ENCODE measurements at regions not wholly inside any gene's neighbourhood (a gene's known extent, or its start where the extent isn't known, plus 50 kb on each side); places are given as distances from the start of the nearest gene placed in this dataset.
"Not testable (repeated sequence)": the region's sequence is repeated elsewhere in the genome, so short reads cannot be mapped to it uniquely, and the experiment has no call there.

DNA sequence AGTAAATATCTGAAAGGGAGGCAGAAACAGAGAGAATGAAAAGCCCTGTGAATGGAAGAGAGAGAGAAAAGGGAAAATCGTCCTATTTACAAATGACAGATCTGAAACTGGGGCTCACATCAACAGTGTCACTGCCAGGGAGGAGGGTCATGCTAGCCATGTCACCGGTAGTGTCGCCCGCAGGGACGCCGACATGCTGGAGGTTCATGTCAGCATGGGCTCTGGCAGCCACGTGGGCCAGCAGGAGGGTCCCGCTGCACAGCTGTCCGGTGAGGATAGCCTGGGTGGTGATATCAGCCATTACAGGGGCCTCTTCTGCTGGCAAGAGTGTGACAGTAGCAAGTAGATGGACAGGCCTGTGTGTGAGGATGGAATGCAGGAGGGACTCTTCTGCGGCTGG, 738.6 kb upstream of the DEFB115 start:
- FAIRE-seq; DNase-seq (ENCODE audit: low read depth, low spot score); H3K4me3 ChIP-seq (replicated peaks in 1 of 3; ENCODE audit: insufficient read depth in 1 of 3, low read depth in 1 of 3, low read length in 3 of 3); H3K4me2 ChIP-seq (ENCODE audit: insufficient read depth, low read length); POLR2A ChIA-PET; H2AFZ ChIP-seq (ENCODE audit: low read depth, low read length); H3K27ac ChIP-seq (ENCODE audit: insufficient read depth, low read depth, low read length); H3K36me3 ChIP-seq (ENCODE audit: control insufficient read depth in 2 of 2, extremely low read depth in 1 of 2, insufficient read depth in 2 of 2, low read length in 2 of 2); H3K9me1 ChIP-seq (replicated peaks; ENCODE audit: control insufficient read depth, extremely low read depth, insufficient read depth, low read length); H3K79me2 ChIP-seq (ENCODE audit: control insufficient read depth, insufficient read depth, low read length); H3K27me3 ChIP-seq (ENCODE audit: control insufficient read depth in 2 of 2, insufficient read depth in 2 of 2, low read length in 2 of 2); H4K20me1 ChIP-seq (replicated peaks; ENCODE audit: control insufficient read depth, extremely low read depth, insufficient read depth, low read length); CTCF ChIA-PET; dilution Hi-C loops (cut with MboI; ENCODE audit: extremely low pct_ligation_motif_present, low sequenced_read_pairs); H3K4me1 ChIP-seq (ENCODE audit: control insufficient read depth, extremely low read depth, insufficient read depth, low read length); H3K9ac ChIP-seq (replicated peaks; ENCODE audit: extremely low read depth, insufficient read depth, low read length); intact Hi-C loops (cut with micrococcal nuclease); H3K9me3 ChIP-seq (replicated peaks; ENCODE audit: control insufficient read depth, insufficient read depth, low read length); BruUV-seq (replicated peaks): not testable (repeated sequence)

DNA sequence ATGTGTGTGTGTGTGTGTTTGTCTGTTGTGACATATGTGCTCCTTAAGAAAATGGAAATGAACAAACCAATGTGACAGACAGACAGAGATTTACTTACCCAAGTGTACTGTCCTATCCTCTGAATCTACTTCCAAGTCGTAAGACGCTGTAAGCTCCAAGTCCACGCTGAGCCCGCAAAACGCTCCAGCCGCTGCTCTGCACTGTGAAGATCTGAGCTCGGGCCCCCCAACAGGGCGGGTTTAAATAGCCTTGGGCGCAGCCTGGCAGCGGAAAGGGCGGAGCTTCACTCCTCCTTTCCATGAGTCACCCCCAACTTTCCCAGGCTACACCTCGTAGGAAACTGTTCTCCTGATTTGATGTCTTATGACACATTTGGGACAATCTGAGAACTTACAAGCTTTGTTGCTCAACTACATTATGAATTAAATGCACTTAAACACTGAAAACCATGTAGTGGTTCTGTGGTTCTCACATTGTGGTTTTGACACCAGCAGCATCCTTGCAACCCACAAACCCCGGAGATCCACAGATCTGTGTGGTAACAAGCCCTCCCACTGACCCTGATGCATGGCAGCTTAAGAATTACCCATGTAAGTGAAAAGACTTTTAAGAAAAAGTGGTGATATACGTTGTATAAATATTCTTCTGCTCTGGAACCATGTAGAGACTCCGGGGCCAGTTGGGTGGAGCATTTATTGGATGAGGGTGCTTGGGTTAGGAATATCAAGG, 735.6 kb upstream of the DEFB115 start:
- H3K27ac ChIP-seq (ENCODE audit: insufficient read depth, low read depth, low read length); H4K20me1 ChIP-seq (replicated peaks; ENCODE audit: control insufficient read depth, extremely low read depth, insufficient read depth, low read length); intact Hi-C loops (cut with micrococcal nuclease); H3K4me2 ChIP-seq (ENCODE audit: insufficient read depth, low read length); FAIRE-seq; BruUV-seq (replicated peaks); H3K9ac ChIP-seq (replicated peaks; ENCODE audit: extremely low read depth, insufficient read depth, low read length); H3K9me1 ChIP-seq (replicated peaks; ENCODE audit: control insufficient read depth, extremely low read depth, insufficient read depth, low read length); H3K27me3 ChIP-seq (ENCODE audit: control insufficient read depth in 2 of 2, insufficient read depth in 2 of 2, low read length in 2 of 2); H3K36me3 ChIP-seq (ENCODE audit: control insufficient read depth in 2 of 2, extremely low read depth in 1 of 2, insufficient read depth in 2 of 2, low read length in 2 of 2); CTCF ChIA-PET; POLR2A ChIA-PET; H3K4me1 ChIP-seq (ENCODE audit: control insufficient read depth, extremely low read depth, insufficient read depth, low read length); H3K4me3 ChIP-seq (replicated peaks in 1 of 3; ENCODE audit: insufficient read depth in 1 of 3, low read depth in 1 of 3, low read length in 3 of 3); H3K79me2 ChIP-seq (ENCODE audit: control insufficient read depth, insufficient read depth, low read length); H3K9me3 ChIP-seq (replicated peaks; ENCODE audit: control insufficient read depth, insufficient read depth, low read length); dilution Hi-C loops (cut with MboI; ENCODE audit: extremely low pct_ligation_motif_present, low sequenced_read_pairs); H2AFZ ChIP-seq (ENCODE audit: low read depth, low read length); DNase-seq (ENCODE audit: low read depth, low spot score): not testable (repeated sequence)

DNA sequence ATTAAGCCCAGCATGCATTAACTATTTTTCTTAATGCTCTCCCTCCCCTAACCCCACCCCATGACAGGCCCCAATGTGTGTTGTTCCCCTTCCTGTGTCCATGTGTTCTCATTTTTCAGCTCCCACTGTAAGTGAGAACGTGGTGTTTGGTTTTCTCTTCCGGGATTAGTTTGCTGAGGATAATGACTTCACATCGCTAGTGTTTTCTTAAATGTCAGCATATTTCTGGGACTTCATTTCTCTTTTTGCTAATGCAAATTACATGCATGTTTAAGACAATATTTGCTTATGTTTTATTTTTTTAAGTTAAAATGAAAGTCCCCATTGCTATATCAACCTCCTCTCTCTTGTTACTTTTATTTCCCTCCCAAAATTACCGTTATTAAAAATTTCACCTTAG, 733.3 kb upstream of the DEFB115 start:
- H3K4me3 ChIP-seq (replicated peaks in 1 of 3; ENCODE audit: insufficient read depth in 1 of 3, low read depth in 1 of 3, low read length in 3 of 3); FAIRE-seq; H3K9ac ChIP-seq (replicated peaks; ENCODE audit: extremely low read depth, insufficient read depth, low read length); H3K4me2 ChIP-seq (ENCODE audit: insufficient read depth, low read length); H3K4me1 ChIP-seq (ENCODE audit: control insufficient read depth, extremely low read depth, insufficient read depth, low read length); BruUV-seq (replicated peaks); POLR2A ChIA-PET; H3K79me2 ChIP-seq (ENCODE audit: control insufficient read depth, insufficient read depth, low read length); H3K27me3 ChIP-seq (ENCODE audit: control insufficient read depth in 2 of 2, insufficient read depth in 2 of 2, low read length in 2 of 2); DNase-seq (ENCODE audit: low read depth, low spot score); H3K36me3 ChIP-seq (ENCODE audit: control insufficient read depth in 2 of 2, extremely low read depth in 1 of 2, insufficient read depth in 2 of 2, low read length in 2 of 2); CTCF ChIA-PET; H3K27ac ChIP-seq (ENCODE audit: insufficient read depth, low read depth, low read length); H4K20me1 ChIP-seq (replicated peaks; ENCODE audit: control insufficient read depth, extremely low read depth, insufficient read depth, low read length); H2AFZ ChIP-seq (ENCODE audit: low read depth, low read length); H3K9me1 ChIP-seq (replicated peaks; ENCODE audit: control insufficient read depth, extremely low read depth, insufficient read depth, low read length); intact Hi-C loops (cut with micrococcal nuclease); dilution Hi-C loops (cut with MboI; ENCODE audit: extremely low pct_ligation_motif_present, low sequenced_read_pairs); H3K9me3 ChIP-seq (replicated peaks; ENCODE audit: control insufficient read depth, insufficient read depth, low read length): not testable (repeated sequence)

DNA sequence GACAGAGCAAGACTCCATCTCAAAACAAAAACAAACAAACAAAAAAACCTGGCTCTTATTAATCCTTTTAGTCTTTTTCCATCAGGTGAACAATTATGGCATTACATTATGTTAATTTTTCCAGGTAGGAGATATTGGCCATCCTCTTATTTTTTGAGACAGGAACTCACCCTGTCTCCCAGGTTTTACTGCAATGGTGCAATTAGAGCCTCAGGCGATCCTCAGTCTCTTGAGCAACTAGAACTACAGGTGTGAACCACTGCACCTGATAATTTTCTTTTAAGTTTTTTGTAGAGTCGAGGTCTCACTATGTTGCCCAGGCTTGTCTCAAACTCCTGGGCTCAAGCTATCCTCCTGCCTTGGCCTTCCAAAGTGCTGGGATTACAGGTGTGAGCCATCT, 732.7 kb upstream of the DEFB115 start:
- CTCF ChIA-PET; POLR2A ChIA-PET; H3K9ac ChIP-seq (replicated peaks; ENCODE audit: extremely low read depth, insufficient read depth, low read length); H4K20me1 ChIP-seq (replicated peaks; ENCODE audit: control insufficient read depth, extremely low read depth, insufficient read depth, low read length); H3K27me3 ChIP-seq (ENCODE audit: control insufficient read depth in 2 of 2, insufficient read depth in 2 of 2, low read length in 2 of 2); intact Hi-C loops (cut with micrococcal nuclease); H3K79me2 ChIP-seq (ENCODE audit: control insufficient read depth, insufficient read depth, low read length); H3K36me3 ChIP-seq (ENCODE audit: control insufficient read depth in 2 of 2, extremely low read depth in 1 of 2, insufficient read depth in 2 of 2, low read length in 2 of 2); dilution Hi-C loops (cut with MboI; ENCODE audit: extremely low pct_ligation_motif_present, low sequenced_read_pairs); H3K27ac ChIP-seq (ENCODE audit: insufficient read depth, low read depth, low read length); H3K4me1 ChIP-seq (ENCODE audit: control insufficient read depth, extremely low read depth, insufficient read depth, low read length); H3K4me3 ChIP-seq (replicated peaks in 1 of 3; ENCODE audit: insufficient read depth in 1 of 3, low read depth in 1 of 3, low read length in 3 of 3); H3K4me2 ChIP-seq (ENCODE audit: insufficient read depth, low read length); DNase-seq (ENCODE audit: low read depth, low spot score); H2AFZ ChIP-seq (ENCODE audit: low read depth, low read length); FAIRE-seq; H3K9me3 ChIP-seq (replicated peaks; ENCODE audit: control insufficient read depth, insufficient read depth, low read length); H3K9me1 ChIP-seq (replicated peaks; ENCODE audit: control insufficient read depth, extremely low read depth, insufficient read depth, low read length); BruUV-seq (replicated peaks): not testable (repeated sequence)

Data from endothelial cell of umbilical vein (primary cell).